Spleen (tissue), 11 donors: ENCODE measurements at regions not wholly inside any gene's neighbourhood (a gene's known extent, or its start where the extent isn't known, plus 50 kb on each side); places are given as distances from the start of the nearest gene placed in this dataset.

Experiments
- DNase-seq: peaks from one replicate; pipeline ENCODE4 v3.0.0-alpha.2; 2020
- H3K27ac ChIP-seq, 8 donors: fragments of 200-600 bp; sonication (generic) in 7 of 8; 1 replicate in 4 of 8; 2 replicates in 4 of 8; pipeline versions ENCODE4 v1.5.0 to v1.8.0; 2016 to 2021; ENCODE audit warnings: inconsistent platforms in 4 of 8, mild to moderate bottlenecking in 4 of 8, moderate library complexity in 1 of 8
- H3K27me3 ChIP-seq, 7 donors: fragments of 200-600 bp; sonication (generic) in 6 of 7; replicated peaks in 1 of 7; 1 replicate in 4 of 7; 2 replicates in 3 of 7; pipeline versions ENCODE4 v1.5.0 to v1.8.0; 2016 to 2021; ENCODE audit warnings: inconsistent platforms in 3 of 7, mild to moderate bottlenecking in 1 of 7
- H3K36me3 ChIP-seq, 6 donors: fragments of 200-600 bp; sonication (generic) in 5 of 6; 1 replicate in 4 of 6; 2 replicates in 2 of 6; pipeline versions ENCODE4 v1.5.0 to v1.8.0; 2016 to 2021; ENCODE audit warnings: inconsistent platforms in 2 of 6
- H3K4me1 ChIP-seq, 6 donors: fragments of 200-600 bp; sonication (generic) in 5 of 6; 1 replicate in 3 of 6; 2 replicates in 3 of 6; pipeline versions ENCODE4 v1.5.0 to v1.8.0; 2016 to 2021; ENCODE audit warnings: inconsistent platforms in 3 of 6
- H3K4me3 ChIP-seq, 8 donors: fragments of 200-600 bp; sonication (generic) in 7 of 8; 1 replicate in 4 of 8; 2 replicates in 4 of 8; pipeline versions ENCODE4 v1.5.0 to v1.8.0; 2016 to 2021; ENCODE audit warnings: inconsistent platforms in 4 of 8, mild to moderate bottlenecking in 4 of 8, moderate library complexity in 2 of 8
- H3K9me3 ChIP-seq, 8 donors: fragments of 200-600 bp; sonication (generic) in 7 of 8; 1 replicate in 4 of 8; 2 replicates in 4 of 8; pipeline versions ENCODE4 v1.5.0 to v1.8.0; 2016 to 2021; ENCODE audit warnings: inconsistent platforms in 4 of 8
- CTCF ChIP-seq, 11 experiments: fragments of 200-600 bp in 7 of 11; fragments of 450-650 bp in 4 of 11; sonication (generic) in 4 of 11; IDR thresholded peaks in 8 of 11; conservative IDR thresholded peaks in 3 of 11; 1 replicate in 7 of 11; 2 replicates in 4 of 11; pipeline versions ENCODE4 v1.4.0 to v1.8.0; 2016 to 2021; ENCODE audit warnings: antibody characterized with exemption in 11 of 11, inconsistent platforms in 4 of 11, mild to moderate bottlenecking in 1 of 11
- POLR2A ChIP-seq, 3 donors: fragments of 450-650 bp; IDR thresholded peaks; one replicate each; pipeline ENCODE4 v1.5.1; 2017; ENCODE audit warnings: antibody characterized with exemption in 3 of 3, mild to moderate bottlenecking in 1 of 3
- POLR2AphosphoS5 ChIP-seq, 3 donors: sonication (generic); formaldehyde crosslinking; IDR thresholded peaks; one replicate each; pipeline ENCODE4 v1.5.1; 2017; ENCODE audit warnings: antibody characterized with exemption in 3 of 3
- WGBS, 5 donors: extraction: QIAGEN DNeasy Blood & Tissue Kit in 3 of 5; methylation state at CpG; one replicate each; pipeline versions ENCODE4 v1.1.5 to v1.1.7; 2013 to 2018; 5-methylcytosine and 5-hydroxymethylcytosine counted together
- intact Hi-C: fragments of 100-400 bp; cut with DNase I; formaldehyde crosslinking; loops from one replicate; pipeline ENCODE4 v1.15.0; 2023; ENCODE audit warnings: low total_unique reads
- donor health status: healthy with polysubstance abuse.
- donor health status: DM: no; HTN: no; CAD: no; lungs with moderate emphysema.
- donor health status: DM: no; HTN: no; CAD: no.
- donor health status: Bipolar disorder and iron deficiency.
- donor health status: healthy.
- donor health status: DM: no; HTN: no; CAD: no.
- donor health status: DM: yes; HTN: yes; CAD: no.

DNA sequence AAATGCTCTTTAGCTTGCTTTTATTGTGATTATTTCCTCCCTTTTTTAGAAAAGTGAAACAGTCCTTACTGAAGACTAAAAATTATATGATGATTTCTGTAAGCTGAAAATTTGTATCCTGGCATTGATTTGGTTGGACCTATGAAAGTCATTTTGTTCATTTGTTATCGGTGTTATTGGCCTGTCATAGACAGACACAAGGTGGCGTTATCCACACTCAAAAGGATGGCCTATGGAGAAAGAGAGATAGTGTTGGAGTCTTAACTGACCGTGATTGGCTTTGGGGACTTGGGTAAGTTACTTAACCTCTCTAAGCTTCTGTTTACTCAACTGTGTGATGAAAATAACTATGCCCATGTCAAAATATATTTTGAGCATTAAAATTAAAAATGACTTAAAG, 203.6 kb upstream of the CHODL start:
- no peaks in the 10 kb centered on the region for H3K9me3 ChIP-seq

GRCh38 chr21:18030248-18030647, 211.1 kb upstream of the C21orf91 start:
- no peak overlapping the region for H3K4me3 ChIP-seq
- intact Hi-C loops: no loop called here
- H3K36me3 ChIP-seq: no peaks in the 10 kb centered on the region
- 69 to 85% (median 77%) methylated on average over 4 of the region's 4 CpGs for WGBS, 5 donors
- peaks cover 0 to 2% (median 0%) of the 10 kb centered on the region in 8 donors for H3K9me3 ChIP-seq
- no peaks in the 10 kb centered on the region for H3K27me3 ChIP-seq
- no peak overlapping the region for H3K27ac ChIP-seq
- DNase-seq: no peak
- H3K4me1 ChIP-seq: no peaks in the 10 kb centered on the region
- no peak for TF ChIP-seq POLR2AphosphoS5 (IDR thresholded peaks at IDR 0.05)
- no peak for TF ChIP-seq POLR2A (IDR thresholded peaks at IDR 0.05)
- TF ChIP-seq CTCF (IDR thresholded peaks at IDR 0.05 in 8 of 11, conservative IDR thresholded peaks at IDR 0.05 in 3 of 11): no peak

More for the DNA sequence above, 203.6 kb upstream of the CHODL start:
- Histone ChIP-seq H3K4me1 (no peaks in the 10 kb centered on the region), H3K4me3 (no peak overlapping the region), H3K27ac (no peak overlapping the region), H3K27me3 (no peaks in the 10 kb centered on the region), H3K36me3 (no peaks in the 10 kb centered on the region)
- DNase-seq: no peak
- WGBS, 5 donors: 7 to 20% (median 13%) methylated on average over 3 of the region's 3 CpGs
- TF ChIP-seq CTCF (IDR thresholded peaks at IDR 0.05 in 8 of 11, conservative IDR thresholded peaks at IDR 0.05 in 3 of 11): peak in 9 of 11 experiments; percentile 13 to 57 (median 39)
- TF ChIP-seq POLR2AphosphoS5 (IDR thresholded peaks at IDR 0.05): no peak
- intact Hi-C loops: loop anchor here (10.0 kb wide), 1 partner anchor 224 kb away; no protein-coding TSS in a partner anchor

- no peak overlapping the region for H3K27ac ChIP-seq
- H3K4me3 ChIP-seq: no peak overlapping the region
- no peak for TF ChIP-seq POLR2A (IDR thresholded peaks at IDR 0.05)
- no peak for TF ChIP-seq POLR2AphosphoS5 (IDR thresholded peaks at IDR 0.05)
- TF ChIP-seq CTCF (IDR thresholded peaks at IDR 0.05 in 8 of 11, conservative IDR thresholded peaks at IDR 0.05 in 3 of 11): no peak
- DNase-seq: no peak
- no peaks in the 10 kb centered on the region for H3K27me3 ChIP-seq
- intact Hi-C loops: no loop called here
- no peaks in the 10 kb centered on the region for H3K9me3 ChIP-seq
- H3K36me3 ChIP-seq: no peaks in the 10 kb centered on the region
- WGBS, 5 donors: 0% methylated on average over 1 of the region's 1 CpG
- no peaks in the 10 kb centered on the region for H3K4me1 ChIP-seq
These were observed 207.2 kb upstream of the C21orf91 start for GRCh38 chr21:18026359-18026758.

- H3K9me3 ChIP-seq: no peaks in the 10 kb centered on the region
- H3K4me1 ChIP-seq: no peaks in the 10 kb centered on the region
- intact Hi-C loops: no loop called here
- TF ChIP-seq POLR2A (IDR thresholded peaks at IDR 0.05) (no peak), CTCF (IDR thresholded peaks at IDR 0.05 in 8 of 11, conservative IDR thresholded peaks at IDR 0.05 in 3 of 11) (no peak), POLR2AphosphoS5 (IDR thresholded peaks at IDR 0.05) (no peak)
- no peaks in the 10 kb centered on the region for H3K27me3 ChIP-seq
- no peak overlapping the region for H3K4me3 ChIP-seq
- no peak for DNase-seq
- no peaks in the 10 kb centered on the region for H3K36me3 ChIP-seq
- 67 to 95% (median 70%) methylated on average over 2 of the region's 2 CpGs for WGBS, 5 donors
- no peak overlapping the region for H3K27ac ChIP-seq
These were observed 204.6 kb upstream of the C21orf91 start for GRCh38 chr21:18023711-18024110.
